ENCODE measurements at regions not wholly inside any gene's neighbourhood (a gene's known extent, or its start where the extent isn't known, plus 50 kb on each side); places are given as distances from the start of the nearest gene placed in this dataset.

DNA sequence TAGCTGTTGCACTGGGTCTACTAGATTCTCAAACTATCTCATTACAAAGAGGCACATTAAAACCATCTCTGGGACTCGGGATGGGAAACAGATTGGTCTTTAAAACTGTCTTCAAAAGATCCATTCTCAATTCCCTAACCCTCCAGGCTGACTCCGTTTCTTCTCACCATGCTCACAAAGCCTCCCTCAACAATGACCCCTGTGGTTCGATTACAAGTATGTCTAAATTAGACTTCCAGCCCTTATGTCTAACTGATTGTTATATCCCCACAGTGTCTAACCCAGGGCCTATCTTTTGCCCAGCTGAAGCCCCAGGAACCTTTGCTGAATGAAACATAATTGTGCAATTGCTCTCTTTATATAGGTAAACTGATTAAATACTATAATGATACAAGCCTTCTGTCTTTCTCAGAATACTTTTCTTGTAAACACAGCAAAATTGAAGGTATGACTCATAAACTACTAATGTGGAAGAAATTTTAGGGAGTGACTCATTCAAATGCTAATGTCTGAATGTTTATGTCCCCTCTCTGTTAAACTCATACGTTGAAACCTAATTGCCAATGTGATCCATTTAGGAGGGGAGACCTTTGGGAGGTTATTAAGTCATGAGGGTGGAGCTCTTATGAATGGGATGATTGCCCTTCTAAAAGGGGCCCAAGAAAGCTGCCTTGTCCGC is 65.6 kb upstream of the DAB1 start:
- no peaks in the 10 kb centered on the region for H3K36me3 Mint-ChIP-seq (ENCODE audit: low read depth)
- no peak overlapping the region for H3K27ac Mint-ChIP-seq
- TF ChIP-seq CTCF (IDR thresholded peaks at IDR 0.05), result no peak
- no peaks in the 10 kb centered on the region for H3K9me3 Mint-ChIP-seq
- H3K4me3 Mint-ChIP-seq, result no peak overlapping the region
- DNase-seq, result no peak
- no peaks in the 10 kb centered on the region for H3K4me1 Mint-ChIP-seq
- no peaks in the 10 kb centered on the region for H3K27me3 Mint-ChIP-seq (ENCODE audit: low read depth, poor library complexity)

DNA sequence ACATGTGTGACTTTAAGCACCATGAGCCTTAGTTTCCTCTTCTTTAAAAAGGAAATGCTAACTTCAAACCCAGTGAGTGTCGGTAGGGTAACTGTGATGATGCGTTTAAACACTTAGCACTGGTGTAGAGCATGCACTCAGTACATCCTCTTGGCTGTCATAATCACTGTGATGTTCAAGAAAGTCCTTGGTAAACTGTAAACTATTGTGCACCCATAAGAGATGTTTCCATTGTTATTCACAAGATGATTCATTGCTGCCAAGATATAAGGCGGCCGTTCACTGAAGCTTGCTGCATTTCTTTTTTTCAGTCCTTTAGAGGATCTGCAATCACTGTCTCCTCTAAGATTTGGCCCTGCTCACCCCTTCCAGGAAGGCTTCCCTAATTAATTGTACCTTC is 61.8 kb upstream of the DAB1 start:
- no peaks in the 10 kb centered on the region for H3K36me3 Mint-ChIP-seq (ENCODE audit: low read depth)
- no peaks in the 10 kb centered on the region for H3K9me3 Mint-ChIP-seq
- no peak for TF ChIP-seq CTCF (IDR thresholded peaks at IDR 0.05)
- no peak overlapping the region for H3K4me3 Mint-ChIP-seq
- no peak for DNase-seq
- H3K27ac Mint-ChIP-seq, result no peak overlapping the region
- peaks cover 3% of the 10 kb centered on the region for H3K27me3 Mint-ChIP-seq (ENCODE audit: low read depth, poor library complexity)
- H3K4me1 Mint-ChIP-seq, result no peaks in the 10 kb centered on the region

DNA sequence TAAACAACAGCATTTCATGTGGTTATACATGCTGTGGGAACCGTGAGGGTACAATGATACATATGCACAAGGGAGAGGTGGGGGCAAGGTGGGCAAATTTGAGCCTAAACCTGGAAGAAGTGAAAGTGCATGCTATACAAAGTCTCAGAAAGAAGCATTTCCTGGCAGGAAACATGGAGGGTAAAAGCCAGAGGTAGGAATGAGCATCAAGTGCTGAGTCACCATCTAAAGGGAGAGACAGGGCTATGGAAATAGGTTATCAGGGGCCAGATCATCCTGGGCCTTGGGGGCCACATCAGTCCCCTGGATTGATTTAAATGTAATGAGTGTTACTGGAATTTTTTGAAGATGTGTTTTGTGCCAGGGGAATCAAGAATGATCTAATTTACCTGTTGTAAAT is 60.1 kb upstream of the DAB1 start:
- Mint-ChIP-seq H3K36me3 (ENCODE audit: low read depth) (no peaks in the 10 kb centered on the region), H3K27me3 (ENCODE audit: low read depth, poor library complexity) (peaks cover 3% of the 10 kb centered on the region), H3K9me3 (no peaks in the 10 kb centered on the region), H3K27ac (no peak overlapping the region), H3K4me3 (no peak overlapping the region), H3K4me1 (no peaks in the 10 kb centered on the region)
- no peak for DNase-seq
- no peak for TF ChIP-seq CTCF (IDR thresholded peaks at IDR 0.05)

GRCh38 chr1:57479471-57479870 is 55.6 kb upstream of the DAB1 start:
- no peak for TF ChIP-seq CTCF (IDR thresholded peaks at IDR 0.05)
- Mint-ChIP-seq H3K27me3 (ENCODE audit: low read depth, poor library complexity) (peaks cover 3% of the 10 kb centered on the region), H3K36me3 (ENCODE audit: low read depth) (no peaks in the 10 kb centered on the region), H3K4me3 (no peak overlapping the region), H3K9me3 (no peaks in the 10 kb centered on the region), H3K4me1 (no peaks in the 10 kb centered on the region), H3K27ac (no peak overlapping the region)
- DNase-seq, result no peak

GRCh38 chr1:57475366-57475765 is 51.5 kb upstream of the DAB1 start:
- Mint-ChIP-seq H3K27ac (no peak overlapping the region), H3K4me3 (no peak overlapping the region), H3K9me3 (peaks cover 13% of the 10 kb centered on the region), H3K27me3 (ENCODE audit: low read depth, poor library complexity) (no peaks in the 10 kb centered on the region), H3K4me1 (no peaks in the 10 kb centered on the region), H3K36me3 (ENCODE audit: low read depth) (no peaks in the 10 kb centered on the region)
- TF ChIP-seq CTCF (IDR thresholded peaks at IDR 0.05), result no peak
- no peak for DNase-seq

DNA sequence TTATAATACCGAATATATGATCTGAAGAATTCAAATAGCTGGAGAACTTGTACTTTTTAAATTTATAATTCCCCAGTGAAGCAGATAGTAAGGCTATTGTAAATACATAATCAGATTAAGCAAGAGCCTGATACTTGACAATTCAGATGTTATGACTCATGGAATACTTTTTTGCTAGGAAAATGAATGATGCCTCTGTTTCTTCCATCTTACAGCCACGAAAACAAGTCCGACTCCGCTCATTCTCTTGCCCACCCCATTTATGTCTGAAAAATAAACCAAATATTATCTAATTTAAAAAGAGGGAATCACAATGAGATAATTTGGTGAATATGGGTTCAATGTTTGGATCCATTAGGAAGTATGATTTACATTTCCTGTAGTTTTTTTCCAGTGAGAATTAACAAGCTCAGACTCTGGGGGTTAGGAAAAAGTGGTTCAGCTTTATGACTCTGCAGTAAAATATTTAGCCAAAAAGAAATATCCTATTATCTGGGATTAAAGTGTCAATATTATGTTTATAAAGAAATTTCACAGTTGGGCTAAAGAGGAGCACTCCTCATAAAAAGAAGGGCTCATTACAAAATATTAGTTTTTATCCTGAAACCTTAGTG is 50.4 kb upstream of the DAB1 start:
- DNase-seq, result no peak
- Mint-ChIP-seq H3K9me3 (peaks cover 13% of the 10 kb centered on the region), H3K4me1 (no peaks in the 10 kb centered on the region), H3K36me3 (ENCODE audit: low read depth) (no peaks in the 10 kb centered on the region), H3K27me3 (ENCODE audit: low read depth, poor library complexity) (no peaks in the 10 kb centered on the region), H3K4me3 (no peak overlapping the region), H3K27ac (no peak overlapping the region)
- TF ChIP-seq CTCF (IDR thresholded peaks at IDR 0.05), result no peak

Data from nephron progenitor cell (in vitro differentiated cells).